ENCODE measurements at regions not wholly inside any gene's neighbourhood (a gene's known extent, or its start where the extent isn't known, plus 50 kb on each side); places are given as distances from the start of the nearest gene placed in this dataset.
"Not testable (repeated sequence)": the region's sequence is repeated elsewhere in the genome, so short reads cannot be mapped to it uniquely, and the experiment has no call there.

- no peak for ATAC-seq
- TF ChIP-seq SNAI2 (CRISPR knock-in tag; IDR thresholded peaks at IDR 0.05): no peak
- 0 out of 2 replicates have a peak, but pooled peaks have one; percentile 60 for TF ChIP-seq ZNF8 (CRISPR knock-in tag; IDR thresholded peaks at IDR 0.05)
- no peak for TF ChIP-seq ISL1 (CRISPR knock-in tag; IDR thresholded peaks at IDR 0.05)
- TF ChIP-seq CREB5 (CRISPR knock-in tag; IDR thresholded peaks at IDR 0.05; ENCODE audit: low read depth): no peak
These were observed 64.3 kb upstream of the SULF2 start for GRCh38 chr20:47849596-47849995.

GRCh38 chr20:47849006-47849405, 63.7 kb upstream of the SULF2 start:
- ATAC-seq: no peak
- no peak for TF ChIP-seq ZFP30 (CRISPR knock-in tag; IDR thresholded peaks at IDR 0.05)

- ATAC-seq: not testable (repeated sequence)
These were observed 63.3 kb upstream of the SULF2 start for GRCh38 chr20:47848534-47848933.

GRCh38 chr20:47847884-47848485, 62.7 kb upstream of the SULF2 start:
- TF ChIP-seq CREB5 (CRISPR knock-in tag; IDR thresholded peaks at IDR 0.05; ENCODE audit: low read depth): no peak

GRCh38 chr20:47847220-47847619, 61.9 kb upstream of the SULF2 start:
- not testable (repeated sequence) for ATAC-seq

More at GRCh38 chr20:47847884-47848485, 62.7 kb upstream of the SULF2 start:
- ATAC-seq: no peak

- ATAC-seq: not testable (repeated sequence)
These were observed 61.4 kb upstream of the SULF2 start for GRCh38 chr20:47846651-47847050.

- not testable (repeated sequence) for ATAC-seq
These were observed 60.2 kb upstream of the SULF2 start for GRCh38 chr20:47845382-47845977.

GRCh38 chr20:47844568-47844906, 59.3 kb upstream of the SULF2 start:
- ATAC-seq: not testable (repeated sequence)

GRCh38 chr20:47843886-47844567, 58.7 kb upstream of the SULF2 start:
- TF ChIP-seq ZNF565 (CRISPR knock-in tag; conservative IDR thresholded peaks at IDR 0.05; ENCODE audit: low read depth) (no peak), POU6F1 (CRISPR knock-in tag; IDR thresholded peaks at IDR 0.05; ENCODE audit: borderline replicate concordance, low read depth) (no peak), ISL1 (CRISPR knock-in tag; IDR thresholded peaks at IDR 0.05) (no peak), ARNTL (CRISPR knock-in tag; IDR thresholded peaks at IDR 0.05; ENCODE audit: borderline replicate concordance, low read depth) (no peak), TCF4 (CRISPR knock-in tag; IDR thresholded peaks at IDR 0.05; ENCODE audit: borderline replicate concordance) (no peak), PATZ1 (CRISPR knock-in tag; IDR thresholded peaks at IDR 0.05; ENCODE audit: borderline replicate concordance) (no peak), PPARA (CRISPR knock-in tag; IDR thresholded peaks at IDR 0.05; ENCODE audit: borderline replicate concordance) (no peak), CSDC2 (CRISPR knock-in tag; IDR thresholded peaks at IDR 0.05) (no peak), GLIS3 (CRISPR knock-in tag; IDR thresholded peaks at IDR 0.05) (no peak), ZFP3 (CRISPR knock-in tag; IDR thresholded peaks at IDR 0.05) (no peak), TOX (CRISPR knock-in tag; IDR thresholded peaks at IDR 0.05; ENCODE audit: borderline replicate concordance) (no peak), SNAI2 (CRISPR knock-in tag; IDR thresholded peaks at IDR 0.05) (no peak), ESRRG (CRISPR knock-in tag; IDR thresholded peaks at IDR 0.05) (no peak), ZFP30 (CRISPR knock-in tag; IDR thresholded peaks at IDR 0.05) (no peak), ZNF70 (CRISPR knock-in tag; IDR thresholded peaks at IDR 0.05) (no peak), CSRNP3 (CRISPR knock-in tag; IDR thresholded peaks at IDR 0.05) (no peak)
- ATAC-seq: peak; percentile 26; the same call in 2 of the 3 replicates

- not testable (repeated sequence) for ATAC-seq
These were observed 57.7 kb upstream of the SULF2 start for GRCh38 chr20:47842950-47843349.

Measured in SK-N-SH treated with all-trans-retinoic acid at 6 μM for 48 hours (cell line).